ENCODE measurements at regions not wholly inside any gene's neighbourhood (a gene's known extent, or its start where the extent isn't known, plus 50 kb on each side); places are given as distances from the start of the nearest gene placed in this dataset.

DNA sequence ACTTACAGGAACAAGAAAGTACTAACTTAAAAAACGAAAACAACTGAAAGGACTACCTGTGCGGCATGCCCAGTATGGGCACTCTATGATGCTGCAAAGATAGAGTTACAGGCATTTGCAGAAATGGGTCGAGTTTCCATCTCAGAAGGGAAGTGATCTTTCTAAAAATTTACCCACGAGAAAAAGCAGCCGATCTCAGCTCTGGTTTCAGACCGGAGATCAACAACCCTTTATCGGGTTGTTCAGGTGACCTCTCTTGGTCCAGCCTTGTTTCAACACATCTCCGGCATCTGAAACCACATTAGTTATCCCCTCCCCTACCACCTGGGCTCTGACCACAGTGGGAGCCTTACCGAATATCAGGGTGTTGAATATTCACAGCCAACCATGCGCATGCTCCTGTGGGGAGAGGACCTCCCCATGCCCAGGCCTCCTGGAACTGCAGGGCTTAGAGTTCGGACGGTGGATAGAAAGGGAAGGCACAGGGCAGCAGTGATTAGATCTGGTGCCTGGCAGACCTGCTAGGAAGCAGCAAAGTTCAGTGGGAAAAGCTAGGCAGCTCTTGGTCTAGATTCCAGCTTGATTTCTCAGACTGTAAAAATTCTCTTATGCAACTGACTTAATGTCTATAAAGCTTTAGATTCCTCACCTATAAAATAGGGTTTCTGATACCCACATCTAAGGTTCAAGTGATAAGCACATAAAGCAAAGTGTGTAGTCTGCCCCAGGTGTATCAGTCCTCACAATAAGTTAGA lies 906.0 kb downstream of the VRK1 start:
- no peaks in the 10 kb centered on the region for H3K36me3 ChIP-seq (ENCODE audit: insufficient read depth, low read length)
- H3K27ac ChIP-seq (ENCODE audit: low read length) = no peak overlapping the region
- no peaks in the 10 kb centered on the region for H3K79me2 ChIP-seq (replicated peaks; ENCODE audit: insufficient read depth, low read length)
- H3K27me3 ChIP-seq (ENCODE audit: insufficient read depth, low read depth, low read length) = no peaks in the 10 kb centered on the region
- no peak overlapping the region for H3K4me2 ChIP-seq (ENCODE audit: low read length)
- H3K9ac ChIP-seq (ENCODE audit: low read length) = no peak overlapping the region
- no peaks in the 10 kb centered on the region for H3F3A ChIP-seq (ENCODE audit: insufficient read depth, low read length, poor library complexity, severe bottlenecking)
- no peaks in the 10 kb centered on the region for H4K20me1 ChIP-seq (ENCODE audit: insufficient read depth)
- H2AFZ ChIP-seq (ENCODE audit: low read depth, low read length) = no peak overlapping the region
- H3K9me2 ChIP-seq (ENCODE audit: insufficient read depth, low read length) = no peaks in the 10 kb centered on the region
- H3K4me3 ChIP-seq (ENCODE audit: low read length) = no peak overlapping the region
- TF ChIP-seq EP300 (conservative IDR thresholded peaks at IDR 0.05; ENCODE audit: poor library complexity, severe bottlenecking) (no peak), TAF1 (IDR thresholded peaks at IDR 0.05; ENCODE audit: low read depth) (no peak), RAD21 (conservative IDR thresholded peaks at IDR 0.05) (no peak), EZH2 (IDR thresholded peaks at IDR 0.05; ENCODE audit: borderline replicate concordance, insufficient read depth, low read length, poor library complexity, severe bottlenecking) (no peak)
- no peaks in the 10 kb centered on the region for H3K9me3 ChIP-seq (ENCODE audit: low read length)

DNA sequence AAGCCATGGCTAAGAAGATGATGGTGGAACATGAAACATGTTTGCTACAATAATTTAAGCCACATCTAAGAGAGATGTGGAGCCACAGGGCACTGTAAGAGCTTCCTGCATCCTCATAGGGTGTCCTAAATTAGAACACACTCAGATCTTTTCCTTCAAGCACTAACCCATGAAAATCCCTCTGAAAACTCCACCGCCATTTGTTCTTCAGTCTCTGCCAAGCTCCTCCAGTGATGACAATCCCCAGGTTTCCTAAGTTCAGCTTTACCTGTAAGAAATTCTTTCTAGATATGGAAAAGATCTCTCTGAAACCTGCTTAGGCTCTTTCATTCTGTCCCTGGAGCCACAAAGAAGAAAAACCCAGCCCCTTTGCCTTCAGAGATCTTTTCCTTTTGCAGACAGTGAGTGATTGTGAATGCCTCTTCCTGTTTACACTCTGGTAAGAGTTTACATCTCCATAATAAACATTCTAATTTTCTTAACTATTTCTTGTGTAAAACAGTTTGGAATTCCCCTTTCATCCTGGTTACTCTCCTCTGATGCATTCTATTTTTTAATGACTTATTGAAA lies 907.2 kb downstream of the VRK1 start:
- H3K9ac ChIP-seq (ENCODE audit: low read length) = no peak overlapping the region
- H3K9me2 ChIP-seq (ENCODE audit: insufficient read depth, low read length) = no peaks in the 10 kb centered on the region
- H3K36me3 ChIP-seq (ENCODE audit: insufficient read depth, low read length) = no peaks in the 10 kb centered on the region
- no peak overlapping the region for H3K4me2 ChIP-seq (ENCODE audit: low read length)
- H3K27ac ChIP-seq (ENCODE audit: low read length) = no peak overlapping the region
- H3K27me3 ChIP-seq (ENCODE audit: insufficient read depth, low read depth, low read length) = no peaks in the 10 kb centered on the region
- H3K79me2 ChIP-seq (replicated peaks; ENCODE audit: insufficient read depth, low read length) = no peaks in the 10 kb centered on the region
- H3F3A ChIP-seq (ENCODE audit: insufficient read depth, low read length, poor library complexity, severe bottlenecking) = no peaks in the 10 kb centered on the region
- H4K20me1 ChIP-seq (ENCODE audit: insufficient read depth) = no peaks in the 10 kb centered on the region
- no peak overlapping the region for H2AFZ ChIP-seq (ENCODE audit: low read depth, low read length)
- TF ChIP-seq MXI1 (conservative IDR thresholded peaks at IDR 0.05; ENCODE audit: poor library complexity, severe bottlenecking) (no peak), SMC3 (conservative IDR thresholded peaks at IDR 0.05; ENCODE audit: poor library complexity) (no peak), POLR2AphosphoS5 (IDR thresholded peaks at IDR 0.05) (no peak)
- TF ChIP-seq, protein P1, sequence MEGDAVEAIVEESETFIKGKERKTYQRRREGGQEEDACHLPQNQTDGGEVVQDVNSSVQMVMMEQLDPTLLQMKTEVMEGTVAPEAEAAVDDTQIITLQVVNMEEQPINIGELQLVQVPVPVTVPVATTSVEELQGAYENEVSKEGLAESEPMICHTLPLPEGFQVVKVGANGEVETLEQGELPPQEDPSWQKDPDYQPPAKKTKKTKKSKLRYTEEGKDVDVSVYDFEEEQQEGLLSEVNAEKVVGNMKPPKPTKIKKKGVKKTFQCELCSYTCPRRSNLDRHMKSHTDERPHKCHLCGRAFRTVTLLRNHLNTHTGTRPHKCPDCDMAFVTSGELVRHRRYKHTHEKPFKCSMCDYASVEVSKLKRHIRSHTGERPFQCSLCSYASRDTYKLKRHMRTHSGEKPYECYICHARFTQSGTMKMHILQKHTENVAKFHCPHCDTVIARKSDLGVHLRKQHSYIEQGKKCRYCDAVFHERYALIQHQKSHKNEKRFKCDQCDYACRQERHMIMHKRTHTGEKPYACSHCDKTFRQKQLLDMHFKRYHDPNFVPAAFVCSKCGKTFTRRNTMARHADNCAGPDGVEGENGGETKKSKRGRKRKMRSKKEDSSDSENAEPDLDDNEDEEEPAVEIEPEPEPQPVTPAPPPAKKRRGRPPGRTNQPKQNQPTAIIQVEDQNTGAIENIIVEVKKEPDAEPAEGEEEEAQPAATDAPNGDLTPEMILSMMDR (IDR thresholded peaks at IDR 0.05; ENCODE audit: poor library complexity, severe bottlenecking) = no peak
- H3K9me3 ChIP-seq (ENCODE audit: low read length) = no peaks in the 10 kb centered on the region
- no peak overlapping the region for H3K4me3 ChIP-seq (ENCODE audit: low read length)

DNA sequence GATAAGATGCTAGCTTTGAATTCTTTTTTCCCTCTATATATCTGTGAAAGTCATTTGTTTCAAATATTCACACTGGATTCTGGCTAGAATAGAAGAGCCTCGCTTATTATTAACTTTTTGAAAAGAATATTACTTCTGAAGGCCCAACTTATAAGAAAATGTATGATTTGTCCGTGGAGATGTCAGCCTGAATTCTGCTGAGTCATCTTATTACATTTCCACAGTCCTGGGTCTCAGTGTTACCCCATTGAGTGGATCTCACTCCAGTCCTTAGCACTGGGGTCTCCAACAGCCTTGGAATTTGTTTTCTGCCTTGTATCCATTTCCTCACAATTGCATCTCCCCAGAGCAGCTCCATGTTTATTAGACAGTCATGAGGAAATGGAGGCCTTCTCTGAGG lies 907.9 kb downstream of the VRK1 start:
- Histone ChIP-seq H3K9ac (ENCODE audit: low read length) (no peak overlapping the region), H3K79me2 (replicated peaks; ENCODE audit: insufficient read depth, low read length) (no peaks in the 10 kb centered on the region), H3K27me3 (ENCODE audit: insufficient read depth, low read depth, low read length) (no peaks in the 10 kb centered on the region), H3K4me2 (ENCODE audit: low read length) (no peak overlapping the region), H3K4me3 (ENCODE audit: low read length) (no peak overlapping the region), H3K9me3 (ENCODE audit: low read length) (no peaks in the 10 kb centered on the region), H3K27ac (ENCODE audit: low read length) (no peak overlapping the region), H3K9me2 (ENCODE audit: insufficient read depth, low read length) (no peaks in the 10 kb centered on the region), H2AFZ (ENCODE audit: low read depth, low read length) (no peak overlapping the region), H3K36me3 (ENCODE audit: insufficient read depth, low read length) (no peaks in the 10 kb centered on the region), H4K20me1 (ENCODE audit: insufficient read depth) (no peaks in the 10 kb centered on the region), H3F3A (ENCODE audit: insufficient read depth, low read length, poor library complexity, severe bottlenecking) (no peaks in the 10 kb centered on the region)
- TF ChIP-seq MXI1 (conservative IDR thresholded peaks at IDR 0.05; ENCODE audit: poor library complexity, severe bottlenecking) (no peak), TAF1 (IDR thresholded peaks at IDR 0.05; ENCODE audit: low read depth) (no peak), SMC3 (conservative IDR thresholded peaks at IDR 0.05; ENCODE audit: poor library complexity) (no peak), POLR2AphosphoS5 (IDR thresholded peaks at IDR 0.05) (no peak), EP300 (conservative IDR thresholded peaks at IDR 0.05; ENCODE audit: poor library complexity, severe bottlenecking) (no peak), EZH2 (IDR thresholded peaks at IDR 0.05; ENCODE audit: borderline replicate concordance, insufficient read depth, low read length, poor library complexity, severe bottlenecking) (no peak), RAD21 (conservative IDR thresholded peaks at IDR 0.05) (no peak)
- TF ChIP-seq, protein P2, sequence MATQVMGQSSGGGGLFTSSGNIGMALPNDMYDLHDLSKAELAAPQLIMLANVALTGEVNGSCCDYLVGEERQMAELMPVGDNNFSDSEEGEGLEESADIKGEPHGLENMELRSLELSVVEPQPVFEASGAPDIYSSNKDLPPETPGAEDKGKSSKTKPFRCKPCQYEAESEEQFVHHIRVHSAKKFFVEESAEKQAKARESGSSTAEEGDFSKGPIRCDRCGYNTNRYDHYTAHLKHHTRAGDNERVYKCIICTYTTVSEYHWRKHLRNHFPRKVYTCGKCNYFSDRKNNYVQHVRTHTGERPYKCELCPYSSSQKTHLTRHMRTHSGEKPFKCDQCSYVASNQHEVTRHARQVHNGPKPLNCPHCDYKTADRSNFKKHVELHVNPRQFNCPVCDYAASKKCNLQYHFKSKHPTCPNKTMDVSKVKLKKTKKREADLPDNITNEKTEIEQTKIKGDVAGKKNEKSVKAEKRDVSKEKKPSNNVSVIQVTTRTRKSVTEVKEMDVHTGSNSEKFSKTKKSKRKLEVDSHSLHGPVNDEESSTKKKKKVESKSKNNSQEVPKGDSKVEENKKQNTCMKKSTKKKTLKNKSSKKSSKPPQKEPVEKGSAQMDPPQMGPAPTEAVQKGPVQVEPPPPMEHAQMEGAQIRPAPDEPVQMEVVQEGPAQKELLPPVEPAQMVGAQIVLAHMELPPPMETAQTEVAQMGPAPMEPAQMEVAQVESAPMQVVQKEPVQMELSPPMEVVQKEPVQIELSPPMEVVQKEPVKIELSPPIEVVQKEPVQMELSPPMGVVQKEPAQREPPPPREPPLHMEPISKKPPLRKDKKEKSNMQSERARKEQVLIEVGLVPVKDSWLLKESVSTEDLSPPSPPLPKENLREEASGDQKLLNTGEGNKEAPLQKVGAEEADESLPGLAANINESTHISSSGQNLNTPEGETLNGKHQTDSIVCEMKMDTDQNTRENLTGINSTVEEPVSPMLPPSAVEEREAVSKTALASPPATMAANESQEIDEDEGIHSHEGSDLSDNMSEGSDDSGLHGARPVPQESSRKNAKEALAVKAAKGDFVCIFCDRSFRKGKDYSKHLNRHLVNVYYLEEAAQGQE (IDR thresholded peaks at IDR 0.05; ENCODE audit: borderline replicate concordance) = no peak
- TF ChIP-seq, protein P1 (IDR thresholded peaks at IDR 0.05; ENCODE audit: poor library complexity, severe bottlenecking) = no peak

Data from neural cell (in vitro differentiated cells).